Mesothelial cell of epicardium (in vitro differentiated cells): ENCODE measurements at regions not wholly inside any gene's neighbourhood (a gene's known extent, or its start where the extent isn't known, plus 50 kb on each side); places are given as distances from the start of the nearest gene placed in this dataset.

Source experiments
- DNase-seq, 2 experiments: peaks; one replicate each; pipeline ENCODE4 v3.0.0; 2021; ENCODE audit warnings: low spot score in 2 of 2; ENCODE audit not compliant: unreplicated experiment in 2 of 2
- H3K27ac Mint-ChIP-seq: 2 replicates; pipeline ENCODE4 v1.8.0; 2021; ENCODE audit warnings: mixed read lengths
- H3K27me3 Mint-ChIP-seq: 2 replicates; pipeline ENCODE4 v1.8.0; 2021; ENCODE audit warnings: low read depth, mixed read lengths
- H3K36me3 Mint-ChIP-seq: 2 replicates; pipeline ENCODE4 v1.8.0; 2021; ENCODE audit warnings: mixed read lengths
- H3K4me1 Mint-ChIP-seq: 2 replicates; pipeline ENCODE4 v1.8.0; 2021; ENCODE audit warnings: mixed read lengths
- H3K4me3 Mint-ChIP-seq: 2 replicates; pipeline ENCODE4 v1.8.0; 2021; ENCODE audit warnings: mild to moderate bottlenecking, moderate library complexity, mixed read lengths
- H3K9me3 Mint-ChIP-seq: 2 replicates; pipeline ENCODE4 v1.8.0; 2021; ENCODE audit warnings: mixed read lengths
- TF ChIP-seq, protein P1 (sequence below): fragments of 200-600 bp; sonication (generic); IDR thresholded peaks from one replicate; pipeline ENCODE4 v1.5.0; 2021; ENCODE audit warnings: antibody characterized with exemption; ENCODE audit not compliant: unreplicated experiment

- H3K4me3 Mint-ChIP-seq: no peak overlapping the region
- peaks cover 19% of the 10 kb centered on the region for H3K4me1 Mint-ChIP-seq
- TF ChIP-seq, protein P1, sequence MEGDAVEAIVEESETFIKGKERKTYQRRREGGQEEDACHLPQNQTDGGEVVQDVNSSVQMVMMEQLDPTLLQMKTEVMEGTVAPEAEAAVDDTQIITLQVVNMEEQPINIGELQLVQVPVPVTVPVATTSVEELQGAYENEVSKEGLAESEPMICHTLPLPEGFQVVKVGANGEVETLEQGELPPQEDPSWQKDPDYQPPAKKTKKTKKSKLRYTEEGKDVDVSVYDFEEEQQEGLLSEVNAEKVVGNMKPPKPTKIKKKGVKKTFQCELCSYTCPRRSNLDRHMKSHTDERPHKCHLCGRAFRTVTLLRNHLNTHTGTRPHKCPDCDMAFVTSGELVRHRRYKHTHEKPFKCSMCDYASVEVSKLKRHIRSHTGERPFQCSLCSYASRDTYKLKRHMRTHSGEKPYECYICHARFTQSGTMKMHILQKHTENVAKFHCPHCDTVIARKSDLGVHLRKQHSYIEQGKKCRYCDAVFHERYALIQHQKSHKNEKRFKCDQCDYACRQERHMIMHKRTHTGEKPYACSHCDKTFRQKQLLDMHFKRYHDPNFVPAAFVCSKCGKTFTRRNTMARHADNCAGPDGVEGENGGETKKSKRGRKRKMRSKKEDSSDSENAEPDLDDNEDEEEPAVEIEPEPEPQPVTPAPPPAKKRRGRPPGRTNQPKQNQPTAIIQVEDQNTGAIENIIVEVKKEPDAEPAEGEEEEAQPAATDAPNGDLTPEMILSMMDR: no peak
- no peak for DNase-seq
- no peaks in the 10 kb centered on the region for H3K27me3 Mint-ChIP-seq
- H3K27ac Mint-ChIP-seq: peak overlapping the region; percentile 45
- peaks cover 3% of the 10 kb centered on the region for H3K9me3 Mint-ChIP-seq
- H3K36me3 Mint-ChIP-seq: no peaks in the 10 kb centered on the region
Measured at GRCh38 chr1:101185421-101185820, 51.4 kb upstream of the S1PR1 start.

DNA sequence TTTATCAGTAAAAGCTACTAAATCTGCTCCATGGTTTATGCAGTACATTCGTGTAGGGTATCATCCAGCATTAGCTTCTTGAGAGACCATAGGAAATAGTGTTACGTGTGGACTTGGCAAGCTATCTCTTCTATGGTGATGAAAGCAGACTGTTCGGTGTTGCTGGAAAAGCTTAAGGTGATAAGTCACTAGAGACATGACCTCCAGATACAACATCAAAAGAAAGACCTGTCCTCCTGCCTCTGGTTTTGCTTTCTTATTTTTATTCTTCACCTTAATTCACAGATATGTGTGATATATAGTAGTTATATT lies 53.5 kb upstream of the S1PR1 start:
- Mint-ChIP-seq H3K27ac (no peak overlapping the region), H3K9me3 (no peaks in the 10 kb centered on the region), H3K27me3 (no peaks in the 10 kb centered on the region), H3K4me1 (peaks cover 22% of the 10 kb centered on the region), H3K36me3 (no peaks in the 10 kb centered on the region), H3K4me3 (no peak overlapping the region)
- DNase-seq: no peak
- TF ChIP-seq, protein P1: no peak

DNA sequence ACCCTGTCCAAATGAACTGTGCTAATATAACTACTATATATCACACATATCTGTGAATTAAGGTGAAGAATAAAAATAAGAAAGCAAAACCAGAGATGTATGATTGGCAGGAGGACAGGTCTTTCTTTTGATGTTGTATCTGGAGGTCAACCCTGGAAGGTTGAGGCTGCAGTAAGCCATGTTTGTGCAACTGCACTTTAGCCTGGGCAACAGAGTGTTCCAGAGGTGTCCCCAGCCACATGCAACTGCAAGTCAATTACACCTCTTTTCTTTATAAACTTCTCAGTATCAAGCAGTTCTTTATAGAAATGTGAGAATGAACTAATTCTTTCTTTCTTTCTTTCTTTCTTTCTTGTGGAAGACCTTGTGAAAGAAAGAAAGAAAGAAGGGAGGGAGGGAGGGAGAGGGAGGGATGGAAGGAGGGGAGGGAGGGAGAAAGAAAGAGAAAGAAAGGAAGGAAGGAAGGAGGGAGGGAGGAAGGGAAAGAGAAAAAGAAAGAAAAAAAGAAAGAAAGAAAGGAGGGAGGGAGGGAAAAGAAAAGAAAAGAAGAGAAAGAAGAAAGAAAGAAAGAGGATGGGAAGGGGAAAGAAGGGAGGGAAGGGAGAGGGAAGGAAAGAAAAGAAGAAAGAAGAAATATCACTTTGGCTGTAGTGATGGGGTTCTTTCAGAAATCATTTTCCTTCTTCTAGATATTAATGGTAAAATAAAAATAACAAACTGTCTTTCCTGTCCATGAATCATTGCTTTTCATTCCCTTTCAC lies 54.0 kb upstream of the S1PR1 start:
- no peaks in the 10 kb centered on the region for H3K36me3 Mint-ChIP-seq
- H3K27ac Mint-ChIP-seq: no peak overlapping the region
- no peak overlapping the region for H3K4me3 Mint-ChIP-seq
- TF ChIP-seq, protein P1: no peak
- H3K4me1 Mint-ChIP-seq: peaks cover 22% of the 10 kb centered on the region
- H3K27me3 Mint-ChIP-seq: no peaks in the 10 kb centered on the region
- no peak for DNase-seq
- H3K9me3 Mint-ChIP-seq: no peaks in the 10 kb centered on the region

- peaks cover 21% of the 10 kb centered on the region for H3K4me1 Mint-ChIP-seq
- TF ChIP-seq, protein P1: no peak
- H3K36me3 Mint-ChIP-seq: no peaks in the 10 kb centered on the region
- no peaks in the 10 kb centered on the region for H3K9me3 Mint-ChIP-seq
- no peak overlapping the region for H3K27ac Mint-ChIP-seq
- DNase-seq: no peak
- H3K4me3 Mint-ChIP-seq: no peak overlapping the region
- no peaks in the 10 kb centered on the region for H3K27me3 Mint-ChIP-seq
Measured at GRCh38 chr1:101181930-101182329, 54.9 kb upstream of the S1PR1 start.

GRCh38 chr1:101178688-101179491 lies 57.9 kb upstream of the S1PR1 start:
- Mint-ChIP-seq H3K9me3 (no peaks in the 10 kb centered on the region), H3K4me3 (no peak overlapping the region), H3K4me1 (peaks cover 20% of the 10 kb centered on the region), H3K36me3 (no peaks in the 10 kb centered on the region), H3K27me3 (no peaks in the 10 kb centered on the region), H3K27ac (no peak overlapping the region)
- DNase-seq: no peak
- TF ChIP-seq, protein P1: no peak
